IMR-90 (cell line): ENCODE measurements at regions not wholly inside any gene's neighbourhood (a gene's known extent, or its start where the extent isn't known, plus 50 kb on each side); places are given as distances from the start of the nearest gene placed in this dataset.

Experiments
- BHLHE40 ChIP-seq: fragments of 150-350 bp; IDR thresholded peaks from 2 replicates; pipeline ENCODE4 v1.6.1; 2016; ENCODE audit warnings: mild to moderate bottlenecking, low read depth, low read length
- CEBPB ChIP-seq: IDR thresholded peaks from 2 replicates; pipeline ENCODE4 v1.6.1; 2012; ENCODE audit warnings: low read depth, low read length, improper control_type of control experiment
- CTCF ChIP-seq: conservative IDR thresholded peaks from 2 replicates; pipeline ENCODE4 v1.5.1; 2012; ENCODE audit warnings: mild to moderate bottlenecking, low read depth, low read length, improper control_type of control experiment
- ELK1 ChIP-seq: fragments of 150-350 bp; IDR thresholded peaks from 2 replicates; pipeline ENCODE4 v1.6.1; 2016; ENCODE audit warnings: low read depth, mild to moderate bottlenecking, low read length, moderate library complexity, borderline replicate concordance
- FOS ChIP-seq: fragments of 150-350 bp; IDR thresholded peaks from 2 replicates; pipeline ENCODE4 v1.6.1; 2016; ENCODE audit warnings: low read depth, low read length
- MAZ ChIP-seq: IDR thresholded peaks from 2 replicates; pipeline ENCODE4 v1.6.1; 2012; ENCODE audit warnings: low read depth, mild to moderate bottlenecking, low read length, improper control_type of control experiment, moderate library complexity, borderline replicate concordance
- MXI1 ChIP-seq: IDR thresholded peaks from 2 replicates; pipeline ENCODE4 v1.6.1; 2012; ENCODE audit warnings: low read depth, mild to moderate bottlenecking, low read length, moderate library complexity, borderline replicate concordance
- POLR2A ChIP-seq: IDR thresholded peaks from 2 replicates; pipeline ENCODE4 v1.6.1; 2012; ENCODE audit warnings: mild to moderate bottlenecking, low read depth, low read length
- RAD21 ChIP-seq: IDR thresholded peaks from 2 replicates; pipeline ENCODE4 v1.6.1; 2012; ENCODE audit warnings: low read length, improper control_type of control experiment
- RCOR1 ChIP-seq: IDR thresholded peaks from 2 replicates; pipeline ENCODE4 v1.6.1; 2012; ENCODE audit warnings: mild to moderate bottlenecking, low read length, improper control_type of control experiment; ENCODE audit not compliant: insufficient replicate concordance
- RFX5 ChIP-seq: IDR thresholded peaks from 2 replicates; pipeline ENCODE4 v1.8.0; 2012; ENCODE audit warnings: low read depth, mild to moderate bottlenecking, low read length, moderate library complexity
- SMC3 ChIP-seq: fragments of 150-350 bp; IDR thresholded peaks from 2 replicates; pipeline ENCODE4 v1.6.1; 2016; ENCODE audit warnings: low read depth, mild to moderate bottlenecking, antibody characterized with exemption, low read length, moderate library complexity
- TF ChIP-seq, protein P1 (sequence below): fragments of 150-350 bp; IDR thresholded peaks from 2 replicates; pipeline ENCODE4 v1.6.1; 2017; ENCODE audit warnings: mild to moderate bottlenecking, antibody characterized with exemption, low read length, low read depth

DNA sequence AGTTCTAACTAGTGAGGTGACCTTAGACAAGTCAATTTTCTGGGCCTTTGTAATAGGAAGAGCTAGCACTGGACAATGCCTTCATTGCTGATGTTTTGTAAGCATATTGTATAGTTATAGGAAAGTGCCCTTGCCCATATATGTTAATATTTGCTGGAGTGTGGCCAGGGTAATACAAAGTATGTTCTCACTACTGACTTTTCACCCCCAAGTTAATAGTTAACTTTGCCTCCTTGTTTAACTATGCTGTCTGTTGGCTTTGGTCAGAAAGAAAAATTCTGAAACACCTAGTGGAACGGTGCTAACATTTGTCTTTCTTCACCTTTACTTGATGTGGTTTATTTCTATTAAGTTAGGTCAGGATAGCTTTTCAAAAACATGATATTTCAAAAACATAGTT, 287.4 kb upstream of the CTNNB1 start:
- TF ChIP-seq FOS = no peak
- no peak for TF ChIP-seq BHLHE40
- no peak for TF ChIP-seq POLR2A
- no peak for TF ChIP-seq CTCF
- TF ChIP-seq RFX5 = no peak
- no peak for TF ChIP-seq MXI1
- TF ChIP-seq CEBPB = no peak
- no peak for TF ChIP-seq SMC3
- TF ChIP-seq MAZ = no peak
- no peak for TF ChIP-seq RAD21
- no peak for TF ChIP-seq ELK1
- TF ChIP-seq, protein P1, sequence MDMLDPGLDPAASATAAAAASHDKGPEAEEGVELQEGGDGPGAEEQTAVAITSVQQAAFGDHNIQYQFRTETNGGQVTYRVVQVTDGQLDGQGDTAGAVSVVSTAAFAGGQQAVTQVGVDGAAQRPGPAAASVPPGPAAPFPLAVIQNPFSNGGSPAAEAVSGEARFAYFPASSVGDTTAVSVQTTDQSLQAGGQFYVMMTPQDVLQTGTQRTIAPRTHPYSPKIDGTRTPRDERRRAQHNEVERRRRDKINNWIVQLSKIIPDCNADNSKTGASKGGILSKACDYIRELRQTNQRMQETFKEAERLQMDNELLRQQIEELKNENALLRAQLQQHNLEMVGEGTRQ = no peak
- TF ChIP-seq RCOR1 = no peak
